Stimulated activated CD8-positive, alpha-beta memory T cell treated with anti-CD3 and anti-CD28 coated beads, Interleukin-15, amount 100 ng/mL, for 4 hours (primary cell): ENCODE measurements at regions not wholly inside any gene's neighbourhood (a gene's known extent, or its start where the extent isn't known, plus 50 kb on each side); places are given as distances from the start of the nearest gene placed in this dataset.

Experiments
- DNase-seq, 2 donors: peaks; one replicate each; pipeline ENCODE4 v3.0.0-alpha.2; 2020; ENCODE audit warnings: low read depth in 2 of 2

- DNase-seq: no peak
Observed at GRCh38 chr2:2926858-2927175, 450.8 kb downstream of the EIPR1 start.

GRCh38 chr2:2926009-2926857 is 451.4 kb downstream of the EIPR1 start:
- DNase-seq: no peak

- DNase-seq: no peak
Observed at GRCh38 chr2:2922156-2922555, 455.5 kb downstream of the EIPR1 start.

GRCh38 chr2:2921011-2921720 is 456.5 kb downstream of the EIPR1 start:
- no peak for DNase-seq

- no peak for DNase-seq
Observed at GRCh38 chr2:2919574-2920365, 457.8 kb downstream of the EIPR1 start.

- no peak for DNase-seq
Observed at GRCh38 chr2:2919026-2919425, 458.6 kb downstream of the EIPR1 start.

- DNase-seq: no peak
Observed at GRCh38 chr2:2916621-2917020, 461.0 kb downstream of the EIPR1 start.

- no peak for DNase-seq
Observed at GRCh38 chr2:2914252-2914651, 463.4 kb downstream of the EIPR1 start.

GRCh38 chr2:2913601-2914120 is 464.0 kb downstream of the EIPR1 start:
- DNase-seq: no peak

GRCh38 chr2:2912731-2913130 is 464.9 kb downstream of the EIPR1 start:
- DNase-seq: no peak

- no peak for DNase-seq
Observed at GRCh38 chr2:2912293-2912692, 465.3 kb downstream of the EIPR1 start.

- DNase-seq: no peak
Observed at GRCh38 chr2:2910259-2910658, 467.4 kb downstream of the EIPR1 start.

- DNase-seq: no peak
Observed at GRCh38 chr2:2909086-2910035, 468.3 kb downstream of the EIPR1 start.

GRCh38 chr2:2906091-2906490 is 471.5 kb downstream of the EIPR1 start:
- no peak for DNase-seq

- DNase-seq: no peak
Observed at GRCh38 chr2:2904721-2905350, 472.8 kb downstream of the EIPR1 start.

GRCh38 chr2:2902547-2903281 is 474.9 kb downstream of the EIPR1 start:
- DNase-seq: no peak

- no peak for DNase-seq
Observed at GRCh38 chr2:2901384-2902345, 476.0 kb downstream of the EIPR1 start.

GRCh38 chr2:2899826-2900225 is 477.8 kb downstream of the EIPR1 start:
- DNase-seq: no peak

- DNase-seq: no peak
Observed at GRCh38 chr2:2898744-2899143, 478.9 kb downstream of the EIPR1 start.
